Activated T-cell treated with anti-CD3 and anti-CD28 coated beads, Interleukin-2, amount 50 U/mL, for 1 hour (primary cell): ENCODE measurements at regions not wholly inside any gene's neighbourhood (a gene's known extent, or its start where the extent isn't known, plus 50 kb on each side); places are given as distances from the start of the nearest gene placed in this dataset.
"Not testable (repeated sequence)": the region's sequence is repeated elsewhere in the genome, so short reads cannot be mapped to it uniquely, and the experiment has no call there.

ENCODE experiments used
- DNase-seq: peaks from one replicate; pipeline ENCODE4 v3.0.0-alpha.2; 2020

DNA sequence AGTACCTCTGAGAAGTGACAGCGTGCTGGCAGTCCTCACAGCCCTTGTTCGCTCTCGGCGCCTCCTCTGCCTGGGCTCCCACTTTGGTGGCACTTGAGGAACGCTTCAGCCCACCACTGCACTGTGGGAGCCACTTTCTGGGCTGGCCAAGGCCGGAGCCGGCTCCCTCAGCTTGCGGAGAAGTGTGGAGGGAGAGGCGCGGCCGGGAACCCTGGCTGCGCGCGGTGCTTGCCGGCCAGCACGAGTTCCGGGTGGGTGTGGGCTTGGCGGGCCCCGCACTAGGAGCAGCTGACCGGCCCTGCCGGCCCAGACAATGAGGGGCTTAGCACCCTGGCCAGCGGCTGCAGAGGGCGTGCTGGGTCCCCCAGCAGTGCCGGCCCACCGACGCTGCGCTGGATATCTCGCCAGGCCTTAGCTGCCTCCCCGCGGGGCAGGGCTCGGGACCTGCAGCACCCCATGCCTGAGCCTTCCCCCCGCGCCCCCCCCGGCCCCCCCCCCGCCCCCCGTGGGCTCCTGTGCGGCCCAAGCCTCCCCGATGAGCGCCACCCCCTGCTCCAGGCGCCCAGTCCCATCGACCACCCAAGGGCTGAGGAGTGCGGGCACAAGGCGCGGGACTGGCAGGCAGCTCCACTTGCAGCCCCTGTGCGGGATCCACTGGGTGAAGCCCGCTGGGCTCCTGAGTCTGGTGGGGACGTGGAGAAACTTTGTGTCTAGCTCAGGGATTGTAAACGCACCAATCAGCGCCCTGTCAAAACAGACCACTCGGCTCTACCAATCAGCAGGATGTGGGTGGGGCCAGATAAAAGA is 847.7 kb upstream of the CDH6 start:
- not testable (repeated sequence) for DNase-seq

DNA sequence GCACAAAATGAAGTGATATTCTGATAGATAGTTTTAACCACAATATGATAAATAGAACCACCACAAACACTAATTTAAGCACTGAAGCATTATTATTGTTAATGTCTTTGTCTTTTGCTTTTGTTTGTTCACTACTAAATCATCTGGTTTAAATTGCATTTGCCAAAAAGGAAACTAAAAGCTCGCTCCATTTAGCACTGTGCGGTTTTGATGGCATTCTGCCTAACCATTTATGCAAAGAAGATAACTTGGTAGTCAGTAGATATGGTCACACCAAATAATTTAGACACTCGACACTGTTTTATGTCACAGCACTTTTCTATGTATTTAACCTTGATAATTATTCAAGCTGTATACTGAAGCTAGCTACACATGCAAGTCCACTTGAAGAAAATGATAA is 849.8 kb upstream of the CDH6 start:
- no peak for DNase-seq

DNA sequence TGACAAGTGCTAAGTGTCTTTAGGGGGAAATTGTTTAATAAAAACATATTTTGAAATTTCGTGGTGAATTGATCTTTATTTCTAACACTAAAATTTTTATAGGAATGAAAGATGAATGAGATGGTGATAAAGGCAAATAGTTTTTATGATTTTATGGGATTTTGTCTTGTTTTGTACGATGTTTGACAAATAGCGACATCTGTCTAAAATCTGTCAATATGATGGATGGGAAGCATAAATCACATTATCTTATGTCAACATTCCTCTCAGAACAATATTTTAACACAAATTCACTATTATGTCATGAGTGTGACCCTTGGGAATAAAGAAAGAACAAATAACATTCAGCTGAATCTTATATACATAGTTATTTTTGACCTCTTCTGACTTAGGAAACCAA is 852.0 kb upstream of the CDH6 start:
- no peak for DNase-seq

DNA sequence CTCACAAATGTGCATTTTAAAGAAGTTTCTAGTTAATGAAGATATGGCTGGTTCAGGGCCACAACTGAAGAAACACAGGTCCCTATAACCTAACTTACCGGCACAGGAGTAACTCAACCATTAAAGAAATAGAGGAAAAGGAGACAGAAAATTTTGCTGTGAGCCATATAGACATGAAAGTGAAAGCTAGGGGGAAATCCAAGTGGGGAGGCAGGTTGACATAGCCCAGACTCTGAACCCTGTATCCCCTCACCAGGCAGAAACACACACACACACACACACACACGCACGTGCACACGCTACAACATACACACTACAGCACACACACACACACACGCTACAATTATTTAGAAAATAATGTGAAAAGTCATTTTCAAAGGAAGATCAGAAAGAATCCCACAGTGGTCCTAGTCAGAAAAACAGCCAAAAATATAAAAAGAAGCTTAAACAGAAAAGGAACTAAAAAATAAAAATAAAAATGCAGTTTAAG is 856.4 kb upstream of the CDH6 start:
- no peak for DNase-seq

DNA sequence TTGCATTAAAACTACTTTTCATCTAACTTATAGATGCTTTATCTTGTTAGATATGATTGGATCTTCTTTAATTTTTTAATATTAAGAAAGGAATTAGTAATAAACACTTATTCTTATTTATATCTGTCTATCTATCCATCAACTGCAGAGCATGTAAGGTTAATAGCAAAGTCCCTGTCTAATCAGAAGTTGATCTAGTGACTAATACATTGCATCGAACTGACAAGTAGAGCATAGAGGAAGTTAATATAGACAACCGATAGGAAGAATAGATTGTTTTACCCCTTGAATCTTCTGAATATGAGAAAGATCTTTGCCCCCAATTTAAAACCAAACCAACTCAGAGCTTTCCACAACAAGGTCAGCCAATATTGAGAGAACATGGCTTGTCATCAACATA is 862.0 kb upstream of the CDH6 start:
- no peak for DNase-seq

DNA sequence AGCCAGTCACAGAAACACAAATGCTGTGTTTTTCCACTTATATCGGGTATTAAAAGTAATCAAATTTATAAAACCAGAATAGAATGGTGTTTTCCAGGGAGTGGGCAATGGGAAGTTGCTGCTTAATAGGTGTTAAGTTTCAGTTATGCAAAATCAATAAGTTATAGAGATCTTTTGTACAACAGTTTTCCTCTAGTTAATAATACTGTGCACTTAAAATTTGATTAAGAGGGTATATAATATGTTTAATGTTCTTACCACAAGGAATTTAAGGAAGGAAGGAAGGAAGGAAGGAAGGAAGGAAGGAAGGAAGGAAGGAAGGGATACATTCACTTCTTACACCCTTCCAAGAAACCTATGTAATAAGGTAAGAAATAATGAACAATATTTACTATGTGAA is 867.7 kb upstream of the CDH6 start:
- no peak for DNase-seq

DNA sequence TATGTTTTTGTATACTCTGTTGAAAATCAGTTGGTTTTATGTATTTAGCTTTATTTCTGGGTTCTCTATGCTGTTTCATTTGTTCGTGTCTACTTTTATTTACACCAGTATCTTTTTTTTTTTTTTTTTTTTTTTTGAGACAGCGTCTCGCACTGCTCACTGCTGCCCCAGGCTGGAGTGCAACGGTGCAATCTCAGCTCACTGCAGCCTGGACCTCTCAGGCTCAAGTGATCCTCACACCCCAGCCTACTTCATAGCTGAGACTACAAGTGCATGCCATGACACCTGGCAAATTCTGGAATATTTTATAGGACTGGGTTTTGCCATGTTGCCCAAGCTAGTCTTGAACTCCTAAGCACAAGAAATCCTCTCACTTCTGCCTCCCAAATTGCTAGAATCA is 869.4 kb upstream of the CDH6 start:
- no peak for DNase-seq

DNA sequence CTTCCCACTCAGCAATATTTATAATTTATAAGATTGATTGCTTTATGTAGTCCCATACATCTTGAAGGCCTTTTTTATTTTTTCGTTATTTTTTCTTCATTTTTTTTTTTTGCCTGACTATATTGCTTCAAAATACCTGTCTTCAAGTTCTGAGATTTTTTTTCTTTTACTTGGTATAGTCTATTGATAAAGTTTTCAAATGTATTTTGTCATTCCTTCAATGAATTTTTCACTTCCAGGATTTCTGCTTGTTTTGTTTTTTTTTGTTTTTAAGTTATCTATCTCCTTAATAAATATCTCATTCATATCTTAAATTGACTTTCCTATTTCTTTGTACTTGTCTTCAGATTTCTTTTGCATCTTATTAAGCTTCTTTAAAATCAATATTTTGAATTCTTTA is 905.6 kb upstream of the CDH6 start:
- DNase-seq, result no peak

DNA sequence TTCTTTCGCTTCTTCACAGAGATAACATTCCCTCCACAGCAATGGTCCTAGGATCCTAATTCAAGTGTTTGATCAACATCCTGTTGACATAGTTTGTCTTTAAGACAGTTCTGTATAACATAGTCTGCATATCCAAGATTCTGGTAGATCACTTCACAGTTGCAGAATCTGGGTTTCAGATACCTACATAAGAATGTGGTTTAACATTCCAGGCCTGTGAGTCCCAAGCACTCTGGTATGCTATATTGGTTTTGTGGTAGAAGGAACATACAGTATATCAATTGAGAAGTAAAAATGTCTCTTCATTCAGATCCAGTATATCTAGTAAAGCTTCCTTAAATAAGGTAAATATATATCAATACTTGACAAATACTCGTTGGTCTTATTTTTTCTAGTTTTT is 914.2 kb upstream of the CDH6 start:
- no peak for DNase-seq

DNA sequence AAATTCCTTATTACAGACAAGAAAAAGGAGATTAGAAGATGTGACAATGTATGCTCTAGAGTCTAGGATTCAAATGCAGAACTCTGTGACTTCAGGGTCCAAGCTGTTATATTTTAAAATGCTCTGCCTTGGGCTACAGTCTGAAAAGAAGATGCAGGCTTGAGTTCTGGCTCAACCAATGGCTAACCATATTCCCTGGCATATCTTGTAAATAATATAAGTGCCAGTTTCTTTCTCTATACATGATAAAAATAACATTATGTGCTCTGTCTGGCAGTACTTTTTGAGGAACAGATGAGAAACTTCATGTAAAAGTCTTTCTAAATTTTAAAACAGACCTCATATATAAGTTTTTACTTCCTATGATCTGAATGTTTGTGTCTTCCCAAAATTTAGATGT is 926.5 kb upstream of the CDH6 start:
- no peak for DNase-seq

DNA sequence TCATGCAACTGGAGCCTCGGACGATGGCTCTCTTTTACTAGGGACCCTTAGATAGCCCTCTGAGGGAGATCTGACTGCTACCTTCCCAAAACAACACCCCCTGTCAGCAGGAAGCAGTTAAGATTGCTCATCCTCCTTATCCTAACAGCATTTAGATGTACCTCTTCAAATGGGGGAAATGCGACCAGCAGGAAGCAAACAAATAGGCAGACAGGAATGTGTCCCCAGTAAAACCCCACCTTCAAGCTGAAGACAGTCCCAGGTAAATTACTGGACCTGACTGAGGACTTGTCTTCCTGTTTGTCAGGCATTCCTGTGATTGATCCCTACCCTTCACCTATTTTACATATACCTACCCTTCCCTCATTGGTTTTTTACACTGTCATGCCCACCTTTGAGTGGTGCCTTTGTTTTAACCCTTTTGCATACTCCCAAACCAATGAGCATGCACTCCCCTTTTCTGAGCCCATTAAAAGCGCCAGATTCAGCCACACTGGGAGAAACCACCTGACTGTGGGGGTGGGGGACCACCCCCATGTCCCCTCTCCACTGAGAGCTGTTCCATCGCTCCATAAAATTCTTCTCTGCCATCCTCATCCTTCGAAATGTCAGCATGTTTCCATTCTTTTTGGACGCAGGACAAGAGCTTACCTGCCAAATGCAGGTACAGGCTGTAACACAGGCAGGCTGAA is 954.0 kb upstream of the CDH6 start:
- no peak for DNase-seq

DNA sequence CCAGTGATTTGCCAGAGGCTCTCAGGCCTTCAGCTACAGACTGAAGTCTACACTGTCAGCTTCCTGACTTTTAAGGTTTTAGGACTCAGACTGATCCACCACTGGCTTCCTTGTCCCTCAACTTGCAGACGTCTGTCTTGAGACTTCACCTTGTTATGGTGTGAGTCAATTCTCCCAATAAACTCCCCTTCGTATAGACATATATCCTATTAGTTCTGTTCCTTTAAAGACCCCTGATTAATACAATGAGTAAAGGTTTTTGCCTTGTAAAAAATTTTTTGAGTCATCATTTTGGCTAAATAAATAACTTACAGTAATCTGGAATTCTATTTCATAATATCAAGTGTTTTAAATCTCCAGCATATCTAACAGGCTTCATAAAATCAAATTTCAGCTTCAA is 956.3 kb upstream of the CDH6 start:
- DNase-seq, result no peak

DNA sequence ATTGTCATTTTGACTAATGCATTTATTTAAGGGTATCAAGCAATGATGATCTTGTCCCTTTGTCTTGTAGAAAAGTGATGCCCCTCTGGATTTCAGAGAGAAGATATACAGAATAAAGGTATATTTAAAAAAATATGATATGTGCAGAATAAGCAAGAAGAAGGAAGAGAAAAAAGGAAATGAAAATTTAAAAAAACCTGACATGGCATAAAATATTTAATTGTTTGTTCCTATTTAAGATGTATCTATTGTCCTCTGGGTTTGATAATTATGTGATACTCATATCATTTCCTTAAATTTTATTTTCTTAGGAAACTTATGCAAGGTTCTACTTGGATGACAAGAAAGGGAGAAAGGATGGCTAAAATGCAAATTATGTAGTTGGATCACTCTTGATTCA is 983.7 kb upstream of the CDH6 start:
- no peak for DNase-seq

DNA sequence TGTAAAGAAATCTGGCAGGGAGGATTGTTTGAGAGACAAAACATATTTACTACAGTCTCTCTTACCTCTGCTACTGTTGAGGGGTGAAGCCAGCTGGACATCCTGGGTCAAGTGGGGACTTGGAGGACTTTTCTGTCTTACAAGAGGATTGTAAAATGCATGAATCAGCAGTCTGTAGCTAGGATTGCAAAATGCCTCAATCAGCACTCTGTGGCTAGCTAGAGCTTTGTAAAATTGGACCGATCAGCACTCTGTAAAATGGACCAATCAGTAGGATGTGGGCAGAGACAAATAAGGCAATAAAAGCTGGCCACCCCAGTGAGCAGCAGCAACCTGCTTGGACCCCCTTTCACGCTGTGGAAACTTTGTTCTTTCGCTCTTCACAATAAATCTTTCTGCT is 995.8 kb upstream of the CDH6 start:
- DNase-seq, result no peak

DNA sequence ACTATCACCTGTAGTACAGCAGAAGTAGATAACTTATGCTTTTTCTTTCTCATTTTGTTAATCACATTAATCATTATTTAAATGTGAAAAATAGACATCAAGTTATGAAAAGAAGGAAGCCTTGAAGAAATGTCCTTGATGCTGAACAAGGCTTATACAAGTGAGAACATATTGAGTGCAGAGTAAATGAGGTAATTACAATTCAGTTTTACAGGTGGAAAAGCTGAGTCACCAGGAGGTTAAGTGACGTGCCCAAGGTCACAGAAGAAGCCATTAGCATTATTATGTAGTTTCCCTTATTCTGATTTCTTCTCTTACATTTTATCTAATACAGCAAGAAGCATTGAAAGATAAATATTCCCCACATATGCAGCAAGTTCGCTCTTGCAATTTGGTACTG is 998.5 kb upstream of the CDH6 start:
- DNase-seq, result no peak

DNA sequence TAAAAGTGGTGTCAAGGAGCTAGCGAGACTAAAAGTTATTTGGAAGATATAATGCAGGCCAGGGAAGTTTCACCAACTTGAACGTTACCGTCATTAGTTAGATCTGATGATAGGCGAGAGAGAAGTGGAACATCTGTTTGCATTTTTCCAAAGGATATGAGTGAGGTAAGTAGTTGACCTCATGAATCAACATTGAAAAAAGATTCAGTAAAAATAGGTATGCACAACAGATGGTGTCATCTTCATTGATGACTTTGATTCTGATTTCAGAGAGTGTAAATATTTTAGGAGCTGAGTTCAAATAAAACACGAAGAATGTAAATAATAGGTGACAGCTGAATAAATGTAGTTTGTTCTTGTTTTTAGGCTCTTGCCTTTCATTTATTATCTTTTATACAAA is 998.9 kb upstream of the CDH6 start:
- no peak for DNase-seq

DNA sequence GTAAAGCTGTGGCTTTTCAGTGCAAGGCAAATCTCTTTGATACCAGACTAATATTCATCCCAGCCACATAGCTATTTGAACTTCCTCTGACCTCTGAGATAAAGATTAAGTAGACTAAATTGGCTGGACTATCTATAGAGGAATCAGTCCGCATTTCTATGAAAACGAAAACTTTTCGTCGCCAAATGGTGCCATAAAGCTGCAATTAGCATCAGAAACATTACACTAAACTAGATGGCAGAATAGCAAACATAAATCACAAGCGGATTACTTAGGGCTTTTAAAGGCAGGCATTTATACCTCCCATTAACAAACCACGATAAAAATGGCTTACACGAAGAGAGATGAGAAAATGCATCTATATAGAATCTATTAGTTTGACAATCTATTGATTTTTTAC is 1009.7 kb upstream of the CDH6 start:
- DNase-seq, result no peak

DNA sequence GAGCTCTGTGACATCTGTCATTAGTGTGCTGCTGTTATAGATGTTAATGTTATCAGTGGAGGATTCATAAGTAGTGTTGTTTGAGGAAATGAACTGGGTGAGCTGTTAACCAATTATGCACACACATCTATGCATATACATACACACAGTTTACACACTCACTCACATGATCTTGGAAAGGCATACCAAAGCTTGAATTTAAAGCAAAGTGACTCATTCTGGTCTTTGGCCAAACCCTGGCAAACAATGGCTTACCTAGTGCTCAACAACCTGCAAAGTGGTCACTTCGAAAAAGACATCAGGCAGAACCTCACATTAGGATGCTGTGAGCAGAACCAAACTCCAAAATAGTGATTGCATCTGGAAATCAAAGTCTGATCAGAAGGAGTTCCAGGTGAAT is 1037.3 kb upstream of the CDH6 start:
- DNase-seq, result no peak

DNA sequence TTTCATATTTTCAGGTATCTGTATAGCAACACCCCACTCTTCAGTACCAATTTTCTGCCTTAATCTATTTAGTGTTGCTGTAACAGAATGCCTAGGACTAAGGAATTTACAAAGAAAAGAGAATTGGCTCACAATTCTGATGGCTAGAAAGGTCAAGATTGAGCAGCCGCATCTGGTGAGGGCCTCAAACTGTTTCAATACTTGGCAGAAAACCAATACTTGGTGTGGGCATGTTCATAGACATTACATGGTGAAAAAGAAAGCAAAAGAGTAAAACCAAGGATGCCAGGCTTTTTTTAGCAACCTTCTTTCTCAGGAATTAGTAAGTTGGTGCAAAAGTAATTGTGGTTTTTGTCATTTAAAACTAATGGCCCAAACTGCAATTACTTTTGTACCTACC is 1041.1 kb upstream of the CDH6 start:
- no peak for DNase-seq

DNA sequence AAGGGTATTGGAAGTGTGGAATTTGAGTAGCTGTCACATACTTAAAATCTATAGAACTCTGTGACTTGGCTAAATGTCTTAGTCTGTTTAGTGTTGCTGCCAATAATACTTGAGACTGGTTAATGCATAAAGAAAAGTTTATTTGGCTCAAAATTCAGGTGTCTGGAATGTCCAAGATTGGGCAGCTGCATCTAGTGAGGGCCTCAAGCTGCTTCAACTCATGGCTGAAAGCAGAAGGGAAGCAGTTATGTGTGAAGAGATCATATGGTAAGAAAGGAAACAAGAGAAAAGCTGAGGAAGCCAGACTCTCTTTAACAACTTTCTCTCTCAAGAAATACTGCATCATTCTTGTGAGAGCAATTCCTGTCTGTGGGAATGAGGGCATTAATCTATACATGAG is 1043.3 kb upstream of the CDH6 start:
- no peak for DNase-seq

DNA sequence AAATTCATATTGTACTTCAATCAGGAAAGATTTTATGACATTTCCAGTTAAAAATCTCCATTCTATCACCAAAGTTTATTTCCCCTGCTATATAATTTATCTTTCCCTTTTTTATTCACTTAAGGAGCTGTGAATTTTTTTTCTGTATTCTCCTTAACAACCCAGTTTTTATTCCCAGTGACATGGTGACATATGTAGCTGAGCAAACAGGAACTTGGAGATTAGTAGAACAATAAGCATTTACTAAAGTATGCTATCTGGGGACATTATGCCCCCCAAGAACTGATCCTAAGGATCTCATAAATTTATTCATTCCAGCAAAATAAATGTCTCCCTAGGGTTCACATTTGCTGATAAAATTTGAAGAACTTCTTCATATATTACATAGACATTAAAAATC is 1044.0 kb upstream of the CDH6 start:
- DNase-seq, result no peak

DNA sequence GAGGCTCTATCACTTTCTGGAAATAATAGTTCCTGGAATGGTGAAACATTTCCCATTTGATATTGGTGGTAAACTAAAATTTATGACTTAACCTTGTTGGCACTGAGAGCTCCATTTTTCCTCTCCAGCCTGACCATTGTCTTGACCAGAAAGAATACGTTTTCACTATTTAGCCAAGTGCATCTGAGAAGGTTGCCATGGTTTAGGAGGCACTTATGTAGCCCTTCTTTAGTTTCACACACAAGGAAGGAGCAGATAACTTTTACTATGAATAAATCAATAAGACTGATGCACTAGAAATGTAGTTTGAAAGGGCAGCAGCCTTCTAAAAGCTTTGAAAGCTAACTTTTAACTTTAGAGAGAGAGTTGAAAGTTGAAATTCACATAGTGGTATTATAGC is 1045.5 kb upstream of the CDH6 start:
- no peak for DNase-seq

DNA sequence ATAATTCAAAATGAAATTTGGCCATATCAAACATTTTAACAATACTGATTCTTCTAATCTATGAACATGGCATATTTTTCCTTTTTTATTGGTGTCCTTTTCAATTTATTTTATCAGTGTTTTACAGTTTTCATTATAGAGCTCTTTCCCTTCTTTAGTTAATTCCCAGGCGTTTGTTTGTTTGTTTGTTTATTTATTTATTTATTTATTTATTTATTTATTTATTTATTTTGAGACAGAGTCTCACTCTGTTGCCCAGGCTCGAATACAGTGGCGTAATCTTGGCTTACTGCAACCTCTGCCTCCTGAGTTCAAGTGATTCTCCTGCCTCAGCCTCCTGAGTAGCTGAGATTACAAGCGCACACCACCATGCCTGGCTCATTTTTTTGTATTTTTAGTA is 1049.4 kb upstream of the CDH6 start:
- not testable (repeated sequence) for DNase-seq

DNA sequence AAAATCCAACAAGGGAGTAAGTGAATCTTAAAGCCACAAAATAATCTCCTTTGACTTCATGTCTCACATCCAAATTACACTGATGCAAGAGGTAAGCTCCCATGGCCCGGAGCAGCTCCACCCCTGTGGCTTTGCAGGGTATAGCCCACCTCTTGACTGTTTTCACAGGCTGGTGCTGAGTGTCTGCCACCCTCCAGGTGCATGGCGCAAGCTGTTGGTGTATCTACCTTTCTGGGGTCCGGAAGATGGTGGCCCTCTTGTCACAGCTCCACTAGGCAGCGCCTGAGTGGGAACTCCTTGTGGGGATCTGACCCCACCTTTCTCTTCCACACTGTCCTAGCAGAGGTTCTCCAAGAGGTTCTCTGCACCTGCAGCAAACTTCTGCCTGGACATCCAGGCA is 1051.1 kb upstream of the CDH6 start:
- no peak for DNase-seq

DNA sequence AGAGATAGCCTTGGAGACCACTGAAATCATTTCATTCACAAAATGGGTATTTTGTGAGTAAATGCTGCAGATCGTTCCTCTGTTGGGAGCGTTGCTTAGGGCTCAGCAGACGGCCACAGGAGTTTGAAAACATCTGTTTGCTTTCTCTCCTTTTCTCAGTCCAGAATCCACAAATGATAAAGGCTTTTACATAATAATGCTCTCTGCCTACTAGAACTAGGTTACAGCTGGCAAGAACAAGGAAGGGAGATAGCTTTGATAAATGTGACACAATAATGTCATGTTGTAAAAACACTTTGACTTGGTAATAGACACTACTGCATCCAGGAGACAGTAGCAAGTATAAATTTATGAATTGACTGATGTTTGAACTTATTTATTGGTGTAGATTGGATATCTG is 1072.4 kb upstream of the CDH6 start:
- no peak for DNase-seq
